CD4-positive, alpha-beta T cell (primary cell): ENCODE measurements at regions not wholly inside any gene's neighbourhood (a gene's known extent, or its start where the extent isn't known, plus 50 kb on each side); places are given as distances from the start of the nearest gene placed in this dataset.

Experiments used
- ATAC-seq: fragments of 200-7000 bp; cut with Tn5 transposase; one replicate; pipeline ENCODE4 v1.10.0; 2022; ENCODE audit warnings: mild to moderate bottlenecking; ENCODE audit not compliant: poor library complexity
- CTCF ChIA-PET: fragments of 350-600 bp; sonication (Branson Sonifier 250); formaldehyde crosslinking; loops from one replicate; lab custom pipeline; 2021; ENCODE audit warnings: antibody characterized with exemption, inconsistent platforms; lab: Charles Lee
- POLR2A ChIA-PET: fragments of 350-600 bp; sonication (Branson Sonifier 250); formaldehyde crosslinking; loops from one replicate; lab custom pipeline; 2021; ENCODE audit warnings: antibody characterized with exemption, inconsistent platforms; lab: Charles Lee
- DNase-seq, 14 experiments: peaks; one replicate each; pipeline ENCODE4 v3.0.0-alpha.2; 2013 to 2020; ENCODE audit warnings: mixed read lengths in 2 of 14
- H3K27ac ChIP-seq, 2 donors: one replicate each; pipeline versions ENCODE4 v1.5.1 to v1.7.0; 2013; ENCODE audit warnings: low read length in 2 of 2, low read depth in 1 of 2, mild to moderate bottlenecking in 1 of 2
- H3K27me3 ChIP-seq, 2 experiments: 1 replicate in 1 of 2; 2 replicates in 1 of 2; pipeline versions ENCODE4 v1.6.1 to v1.7.0; 2013; ENCODE audit warnings: low read length in 2 of 2, control low read depth in 1 of 2, mild to moderate bottlenecking in 1 of 2, moderate library complexity in 1 of 2; ENCODE audit not compliant: insufficient read depth in 2 of 2, control insufficient read depth in 1 of 2
- H3K36me3 ChIP-seq: one replicate; pipeline ENCODE4 v1.6.1; 2013; ENCODE audit warnings: low read length, control low read depth; ENCODE audit not compliant: insufficient read depth
- H3K4me1 ChIP-seq: one replicate; pipeline ENCODE4 v1.6.1; 2013; ENCODE audit warnings: low read length, control low read depth; ENCODE audit not compliant: insufficient read depth
- H3K4me3 ChIP-seq: one replicate; pipeline ENCODE4 v1.5.1; 2013; ENCODE audit warnings: mild to moderate bottlenecking, low read length, moderate library complexity
- H3K9me3 ChIP-seq, 2 experiments: 1 replicate in 1 of 2; 2 replicates in 1 of 2; pipeline versions ENCODE4 v1.6.1 to v1.7.0; 2013; ENCODE audit warnings: low read length in 2 of 2, mild to moderate bottlenecking in 2 of 2, control low read depth in 1 of 2, moderate library complexity in 1 of 2; ENCODE audit not compliant: control insufficient read depth in 1 of 2, insufficient read depth in 1 of 2
- H3K27ac Mint-ChIP-seq: one replicate; pipeline ENCODE4 v1.8.0; 2020; ENCODE audit warnings: mixed read lengths
- H3K27me3 Mint-ChIP-seq: one replicate; pipeline ENCODE4 v1.8.0; 2021; ENCODE audit warnings: mixed read lengths
- H3K36me3 Mint-ChIP-seq: one replicate; pipeline ENCODE4 v1.8.0; 2021; ENCODE audit warnings: low read depth, mixed read lengths
- H3K4me1 Mint-ChIP-seq: one replicate; pipeline ENCODE4 v1.8.0; 2021; ENCODE audit warnings: low read depth, mixed read lengths
- H3K4me3 Mint-ChIP-seq: one replicate; pipeline ENCODE4 v1.8.0; 2020; ENCODE audit warnings: mild to moderate bottlenecking, mixed read lengths
- H3K9me3 Mint-ChIP-seq: one replicate; pipeline ENCODE4 v1.8.0; 2020; ENCODE audit warnings: mixed read lengths
- intact Hi-C, 2 experiments: fragments of 100-400 bp; cut with DNase I in 1 of 2; cut with micrococcal nuclease in 1 of 2; formaldehyde crosslinking; loops; one replicate each; pipeline versions ENCODE4 v1.15.1 to v1.9.0; 2023 to 2025; cut with DNase I, micrococcal nuclease
- TF ChIP-seq, protein P1 (sequence below): fragments of 200-600 bp; IDR thresholded peaks from one replicate; pipeline ENCODE4 v1.8.0; 2022; ENCODE audit warnings: antibody characterized with exemption, mild to moderate bottlenecking

DNA sequence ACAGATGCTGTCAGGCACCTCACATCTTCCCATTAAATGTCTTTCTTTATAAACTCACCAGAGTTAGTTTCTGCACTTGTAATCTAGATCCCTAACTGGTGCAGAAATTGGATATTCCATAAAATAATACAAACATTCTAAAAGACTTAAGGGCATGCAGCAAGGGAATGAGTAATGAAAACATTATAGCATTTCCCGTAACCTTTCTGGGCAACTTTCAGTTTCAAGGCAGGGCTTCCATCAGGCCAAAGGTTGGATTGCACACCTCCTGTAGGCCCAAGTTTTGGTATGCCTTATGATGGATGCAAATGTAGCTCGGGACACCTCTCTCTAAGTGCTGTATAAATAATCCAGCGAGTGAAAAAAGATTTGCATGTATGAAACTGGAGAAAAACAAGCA is 129.9 kb upstream of the LYZL2 start:
- ChIA-PET CTCF (interaction anchor here (0.7 kb wide), 1 partner anchor 256 kb away, joined by 3 read pairs; no protein-coding TSS in a partner anchor), POLR2A (no interaction called here)
- Mint-ChIP-seq H3K36me3 (no peaks in the 10 kb centered on the region), H3K27ac (no peak overlapping the region), H3K9me3 (no peaks in the 10 kb centered on the region), H3K4me1 (no peaks in the 10 kb centered on the region), H3K4me3 (no peak overlapping the region), H3K27me3 (no peaks in the 10 kb centered on the region)
- H3K9me3 ChIP-seq, result peaks cover 0 to 4% of the 10 kb centered on the region in 2 experiments
- H3K27me3 ChIP-seq, result no peaks in the 10 kb centered on the region
- TF ChIP-seq, protein P1, sequence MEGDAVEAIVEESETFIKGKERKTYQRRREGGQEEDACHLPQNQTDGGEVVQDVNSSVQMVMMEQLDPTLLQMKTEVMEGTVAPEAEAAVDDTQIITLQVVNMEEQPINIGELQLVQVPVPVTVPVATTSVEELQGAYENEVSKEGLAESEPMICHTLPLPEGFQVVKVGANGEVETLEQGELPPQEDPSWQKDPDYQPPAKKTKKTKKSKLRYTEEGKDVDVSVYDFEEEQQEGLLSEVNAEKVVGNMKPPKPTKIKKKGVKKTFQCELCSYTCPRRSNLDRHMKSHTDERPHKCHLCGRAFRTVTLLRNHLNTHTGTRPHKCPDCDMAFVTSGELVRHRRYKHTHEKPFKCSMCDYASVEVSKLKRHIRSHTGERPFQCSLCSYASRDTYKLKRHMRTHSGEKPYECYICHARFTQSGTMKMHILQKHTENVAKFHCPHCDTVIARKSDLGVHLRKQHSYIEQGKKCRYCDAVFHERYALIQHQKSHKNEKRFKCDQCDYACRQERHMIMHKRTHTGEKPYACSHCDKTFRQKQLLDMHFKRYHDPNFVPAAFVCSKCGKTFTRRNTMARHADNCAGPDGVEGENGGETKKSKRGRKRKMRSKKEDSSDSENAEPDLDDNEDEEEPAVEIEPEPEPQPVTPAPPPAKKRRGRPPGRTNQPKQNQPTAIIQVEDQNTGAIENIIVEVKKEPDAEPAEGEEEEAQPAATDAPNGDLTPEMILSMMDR, result no peak
- H3K36me3 ChIP-seq, result no peaks in the 10 kb centered on the region
- H3K4me1 ChIP-seq, result no peaks in the 10 kb centered on the region
- H3K27ac ChIP-seq, result no peak overlapping the region
- no peak for DNase-seq
- intact Hi-C loops, result no loop called here
- ATAC-seq, result no peak
- H3K4me3 ChIP-seq, result no peak overlapping the region

DNA sequence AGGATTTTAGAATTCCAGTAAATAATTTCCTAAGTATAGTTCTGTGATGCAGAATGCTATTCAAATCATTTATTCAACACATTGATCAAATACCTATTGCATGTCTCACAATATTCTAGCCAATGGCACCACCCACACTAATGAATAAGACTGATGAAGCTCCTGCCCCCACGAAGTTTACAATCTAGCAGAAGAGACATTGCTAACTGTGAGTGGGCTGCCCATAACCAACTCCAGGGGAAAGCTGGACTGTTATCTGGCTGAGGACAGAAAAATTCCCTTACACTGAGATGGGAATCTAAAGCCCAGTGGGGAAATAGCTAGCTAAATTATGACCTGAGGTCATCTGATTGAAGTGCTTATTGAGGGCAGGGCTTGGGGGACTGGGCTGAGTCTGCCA is 128.8 kb upstream of the LYZL2 start:
- Histone ChIP-seq H3K36me3 (no peaks in the 10 kb centered on the region), H3K27me3 (no peaks in the 10 kb centered on the region), H3K4me1 (no peaks in the 10 kb centered on the region), H3K9me3 (peaks cover 0 to 4% of the 10 kb centered on the region in 2 experiments), H3K27ac (no peak overlapping the region), H3K4me3 (no peak overlapping the region)
- ATAC-seq (no peak), DNase-seq (no peak)
- no peaks in the 10 kb centered on the region for H3K4me1 Mint-ChIP-seq
- TF ChIP-seq, protein P1, result no peak
- POLR2A ChIA-PET, result no interaction called here
- intact Hi-C loops, result no loop called here
- H3K4me3 Mint-ChIP-seq, result no peak overlapping the region
- H3K36me3 Mint-ChIP-seq, result no peaks in the 10 kb centered on the region
- no peaks in the 10 kb centered on the region for H3K9me3 Mint-ChIP-seq
- no peak overlapping the region for H3K27ac Mint-ChIP-seq
- no peaks in the 10 kb centered on the region for H3K27me3 Mint-ChIP-seq
- CTCF ChIA-PET, result no interaction called here

DNA sequence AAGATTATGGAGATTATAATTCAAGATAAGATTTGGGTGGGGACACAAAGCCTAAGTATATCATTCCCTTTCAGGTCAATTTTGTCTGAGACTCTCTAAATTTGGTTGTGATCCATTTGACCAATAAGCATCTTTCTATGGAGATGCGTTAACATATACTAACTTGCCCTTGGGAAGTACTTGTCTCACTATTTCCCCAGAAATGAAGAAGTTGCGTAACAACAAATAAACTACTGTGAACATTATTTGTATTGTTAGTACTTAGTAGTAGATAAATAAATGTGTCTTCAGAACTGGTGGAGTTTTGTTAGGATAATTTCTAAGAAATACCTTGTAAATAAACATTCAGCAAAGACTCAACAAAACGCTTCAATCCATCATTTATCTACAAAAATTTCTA is 127.3 kb upstream of the LYZL2 start:
- Histone ChIP-seq H3K27ac (no peak overlapping the region), H3K4me1 (peaks cover under 1% of the 10 kb centered on the region), H3K27me3 (no peaks in the 10 kb centered on the region), H3K4me3 (no peak overlapping the region), H3K9me3 (peaks cover 0 to 4% of the 10 kb centered on the region in 2 experiments), H3K36me3 (no peaks in the 10 kb centered on the region)
- Mint-ChIP-seq H3K4me3 (no peak overlapping the region), H3K36me3 (no peaks in the 10 kb centered on the region), H3K27ac (no peak overlapping the region), H3K9me3 (no peaks in the 10 kb centered on the region), H3K27me3 (no peaks in the 10 kb centered on the region), H3K4me1 (no peaks in the 10 kb centered on the region)
- no peak for ATAC-seq
- intact Hi-C loops, result no loop called here
- ChIA-PET CTCF (no interaction called here), POLR2A (no interaction called here)
- TF ChIP-seq, protein P1, result no peak
- no peak for DNase-seq
